HEK293 (cell line): ENCODE measurements at regions not wholly inside any gene's neighbourhood (a gene's known extent, or its start where the extent isn't known, plus 50 kb on each side); places are given as distances from the start of the nearest gene placed in this dataset.

ENCODE experiments used
- ATF2 ChIP-seq: fragments of 450-650 bp; formaldehyde crosslinking; IDR thresholded peaks from 2 replicates; pipeline ENCODE4 v1.5.1; 2016; ENCODE audit warnings: missing biosample characterization, missing genetic modification characterization, low read depth
- CTCF ChIP-seq: fragments of 450-650 bp; formaldehyde crosslinking; IDR thresholded peaks from 2 replicates; pipeline ENCODE4 v1.5.1; 2016; ENCODE audit warnings: missing biosample characterization, missing genetic modification characterization
- PBX3 ChIP-seq: sonication (generic); formaldehyde crosslinking; IDR thresholded peaks from 2 replicates; pipeline ENCODE4 v1.8.1; 2022; ENCODE audit warnings: mild to moderate bottlenecking, moderate library complexity, missing genetic modification reagents
- REST ChIP-seq: fragments of 450-650 bp; formaldehyde crosslinking; IDR thresholded peaks from 2 replicates; pipeline ENCODE4 v1.5.1; 2016; ENCODE audit warnings: missing biosample characterization, missing genetic modification characterization
- WT1 ChIP-seq: fragments of 450-650 bp; formaldehyde crosslinking; IDR thresholded peaks from 2 replicates; pipeline ENCODE4 v1.5.1; 2016; ENCODE audit warnings: missing biosample characterization, missing genetic modification characterization
- ZBTB20 ChIP-seq: fragments of 450-650 bp; formaldehyde crosslinking; IDR thresholded peaks from 2 replicates; pipeline ENCODE4 v1.5.1; 2016; ENCODE audit warnings: missing biosample characterization, missing genetic modification characterization
- ZBTB49 ChIP-seq: fragments of 450-650 bp; formaldehyde crosslinking; IDR thresholded peaks from 2 replicates; pipeline ENCODE4 v1.5.1; 2016; ENCODE audit warnings: missing biosample characterization, missing genetic modification characterization, low read depth
- ZNF138 ChIP-seq: fragments of 450-650 bp; formaldehyde crosslinking; IDR thresholded peaks from 2 replicates; pipeline ENCODE4 v1.5.1; 2016; ENCODE audit warnings: missing biosample characterization, missing genetic modification characterization, borderline replicate concordance
- ZNF155 ChIP-seq: fragments of 450-650 bp; formaldehyde crosslinking; IDR thresholded peaks from 2 replicates; pipeline ENCODE4 v1.5.1; 2016; ENCODE audit warnings: missing biosample characterization, missing genetic modification characterization
- ZNF274 ChIP-seq, 2 experiments: fragments of 200-500 bp in 1 of 2; fragments of 450-650 bp in 1 of 2; sonication (Bioruptor generic) in 1 of 2; formaldehyde crosslinking in 1 of 2; IDR thresholded peaks; 2 replicates each; pipeline versions ENCODE4 v1.5.1 to v1.6.1; 2014 to 2016; ENCODE audit warnings: borderline replicate concordance in 1 of 2, inconsistent platforms in 1 of 2, low read length in 1 of 2, missing biosample characterization in 1 of 2, missing genetic modification characterization in 1 of 2
- ZNF398 ChIP-seq: fragments of 450-650 bp; formaldehyde crosslinking; IDR thresholded peaks from 2 replicates; pipeline ENCODE4 v1.5.1; 2017; ENCODE audit warnings: missing biosample characterization, missing genetic modification characterization
- ZNF416 ChIP-seq: fragments of 450-650 bp; formaldehyde crosslinking; IDR thresholded peaks from 2 replicates; pipeline ENCODE4 v1.5.1; 2016; ENCODE audit warnings: missing biosample characterization, missing genetic modification characterization
- ZNF629 ChIP-seq: fragments of 450-650 bp; formaldehyde crosslinking; IDR thresholded peaks from 2 replicates; pipeline ENCODE4 v1.5.1; 2017; ENCODE audit warnings: missing biosample characterization, missing genetic modification characterization
- ZNF704 ChIP-seq: fragments of 450-650 bp; formaldehyde crosslinking; IDR thresholded peaks from 2 replicates; pipeline ENCODE4 v1.5.1; 2016; ENCODE audit warnings: missing biosample characterization, missing genetic modification characterization

- TF ChIP-seq CTCF (tag by site-specific recombination) (no peak), ZBTB49 (tag by site-specific recombination) (no peak), ZNF398 (tag by site-specific recombination) (no peak), ZNF704 (tag by site-specific recombination) (no peak), ZNF138 (tag by site-specific recombination) (no peak), REST (no peak), ZNF629 (no peak), WT1 (tag by site-specific recombination) (no peak), ZNF416 (tag by site-specific recombination) (no peak), ZBTB20 (no peak), ATF2 (tag by site-specific recombination) (no peak), PBX3 (CRISPR knock-in tag) (no peak), ZNF274 (IDR thresholded peaks at IDR 0.05; ENCODE audit: low read length) (no peak), ZNF274 (tag by site-specific recombination; IDR thresholded peaks at IDR 0.05; ENCODE audit: borderline replicate concordance) (no peak), ZNF155 (no peak)
Observed at GRCh38 chr12:100069795-100070194, 72.9 kb downstream of the BLTP3B start.
